Stimulated activated CD4-positive, alpha-beta T cell treated with anti-CD3 and anti-CD28 coated beads, Interleukin-15, amount 100 ng/mL, for 24 hours (primary cell): ENCODE measurements at regions not wholly inside any gene's neighbourhood (a gene's known extent, or its start where the extent isn't known, plus 50 kb on each side); places are given as distances from the start of the nearest gene placed in this dataset.

ENCODE experiments used
- DNase-seq: peaks from one replicate; pipeline ENCODE4 v3.0.0-alpha.2; 2020

GRCh38 chr2:200752835-200753234, 58.9 kb upstream of the BZW1 start:
- no peak for DNase-seq

DNA sequence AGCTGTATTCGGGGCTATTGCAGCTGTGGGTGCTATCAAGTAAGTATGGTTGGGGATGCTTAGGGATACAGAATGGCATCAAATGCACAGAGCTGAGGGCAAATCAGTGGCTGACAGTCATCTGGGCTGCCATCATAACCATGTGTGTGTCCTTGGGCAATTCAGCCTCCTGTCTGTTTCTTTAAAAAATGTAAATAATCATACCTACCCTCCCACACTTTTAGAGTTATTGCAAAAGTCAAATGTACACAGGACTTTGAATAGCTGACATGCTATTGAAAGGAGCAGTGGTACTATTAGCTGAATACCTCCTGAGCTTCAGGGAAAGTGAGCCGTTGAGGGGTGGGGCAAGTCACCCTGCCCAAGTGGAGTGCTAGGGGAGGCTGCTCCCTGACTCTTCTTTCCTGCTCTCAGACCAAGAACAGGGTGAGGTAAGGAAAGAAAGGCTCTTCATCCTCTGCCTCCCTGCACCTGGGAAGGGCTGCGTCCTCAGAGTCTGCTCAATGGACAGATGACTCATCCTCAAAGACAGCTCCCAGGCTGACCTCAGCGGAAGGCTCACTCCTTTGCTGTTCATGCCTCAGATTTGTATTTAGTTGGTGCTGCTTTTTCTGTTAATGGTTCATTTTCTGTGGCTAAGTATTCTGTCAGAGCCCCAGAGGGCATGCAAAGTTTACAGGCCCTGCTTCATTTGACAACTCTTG, 54.9 kb upstream of the BZW1 start:
- no peak for DNase-seq

DNA sequence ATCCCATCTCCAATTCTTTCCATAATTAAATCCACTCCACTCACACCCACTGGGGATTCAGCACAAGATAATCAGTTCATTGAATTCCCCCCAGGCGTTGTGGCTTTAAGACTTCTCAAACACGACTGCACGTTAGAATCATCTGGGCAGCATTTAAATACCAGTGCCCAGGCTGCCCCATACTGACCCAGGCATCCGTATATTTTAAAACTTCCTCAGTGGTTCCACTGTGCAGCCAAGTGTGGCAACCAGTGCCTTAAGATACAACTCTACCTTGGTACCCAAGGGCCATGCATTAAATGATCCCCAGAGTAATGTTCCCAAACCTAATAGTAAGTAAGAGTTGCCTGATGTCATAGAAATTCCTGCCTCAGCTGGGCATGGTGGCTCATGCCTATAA, 54.3 kb upstream of the BZW1 start:
- DNase-seq: no peak

DNA sequence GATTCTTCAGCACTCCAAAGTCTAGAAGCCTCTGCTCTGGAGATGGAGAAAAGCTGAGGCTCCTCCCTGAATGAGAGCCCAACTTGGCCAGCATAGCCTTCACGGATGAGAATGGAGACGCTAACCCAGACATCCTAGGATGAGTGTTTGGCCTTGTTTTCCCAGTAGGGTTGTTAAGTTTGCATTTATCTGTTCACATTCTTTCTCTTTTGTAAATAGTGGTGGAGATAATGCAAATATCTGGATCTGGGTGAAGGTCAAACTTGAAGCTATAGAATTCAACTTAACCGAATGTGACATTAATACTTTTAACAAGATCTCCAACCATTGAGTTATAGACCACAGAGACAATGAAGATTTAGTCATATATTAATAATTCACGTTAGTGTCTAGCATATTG, 53.4 kb upstream of the BZW1 start:
- no peak for DNase-seq

GRCh38 chr2:200761266-200761665, 50.4 kb upstream of the BZW1 start:
- DNase-seq: no peak
